Pancreas (tissue), 10 donors: ENCODE measurements at regions not wholly inside any gene's neighbourhood (a gene's known extent, or its start where the extent isn't known, plus 50 kb on each side); places are given as distances from the start of the nearest gene placed in this dataset.

ENCODE experiments used
- ATAC-seq, 4 donors: fragments of 200-7000 bp; cut with Tn5 transposase; one replicate each; pipeline versions ENCODE4 v1.8.0 to v1.9.1; 2020; ENCODE audit warnings: mild to moderate bottlenecking in 4 of 4, moderate library complexity in 4 of 4
- DNase-seq, 6 donors: peaks; one replicate each; pipeline ENCODE4 v3.0.0-alpha.2; 2020
- FAIRE-seq: peaks from 2 replicates; lab custom pipeline; 2012; peaks lifted over from hg19 to GRCh38; lab: Jason Lieb, UNC
- H3K27ac ChIP-seq, 4 donors: fragments of 200-600 bp; sonication (generic); 1 replicate in 3 of 4; 2 replicates in 1 of 4; pipeline versions ENCODE4 v1.5.0 to v1.8.0; 2020
- H3K27me3 ChIP-seq, 4 donors: fragments of 200-600 bp; one replicate each; pipeline ENCODE4 v1.8.0; 2021
- H3K36me3 ChIP-seq, 3 donors: fragments of 200-600 bp; sonication (generic) in 1 of 3; one replicate each; pipeline versions ENCODE4 v1.5.0 to v1.8.0; 2020 to 2021
- H3K4me1 ChIP-seq, 3 donors: fragments of 200-600 bp; one replicate each; pipeline ENCODE4 v1.8.0; 2021
- H3K4me3 ChIP-seq, 4 donors: fragments of 200-600 bp; sonication (generic) in 2 of 4; one replicate each; pipeline versions ENCODE4 v1.5.0 to v1.8.0; 2020 to 2021
- H3K9me3 ChIP-seq, 4 donors: fragments of 200-600 bp; one replicate each; pipeline ENCODE4 v1.8.0; 2021
- CTCF ChIP-seq, 4 donors: fragments of 200-600 bp; sonication (generic) in 3 of 4; IDR thresholded peaks; one replicate each; pipeline versions ENCODE4 v1.5.0 to v1.8.0; 2021; ENCODE audit warnings: antibody characterized with exemption in 4 of 4
- WGBS, 2 donors: extraction: QIAGEN DNeasy Blood & Tissue Kit; methylation state at CpG; one replicate each; pipeline ENCODE4 v1.1.7; 2013; 5-methylcytosine and 5-hydroxymethylcytosine counted together
- intact Hi-C, 3 donors: fragments of 100-400 bp; cut with DNase I; formaldehyde crosslinking; loops; one replicate each; pipeline versions ENCODE4 v1.11.1 to v1.14.2; 2022
- donor health status: healthy with polysubstance abuse.
- donor health status: DM: no; HTN: no; CAD: no; lungs with moderate emphysema.
- donor health status: DM: no; HTN: no; CAD: no.
- donor health status: control.
- donor health status: control.
- donor health status: Bipolar disorder and iron deficiency.
- donor health status: DM: yes; HTN: yes; CAD: no.
- donor health status: DM: no; HTN: no; CAD: no.
- donor health status: DM: no; HTN: no; CAD: no.
- donor health status: DM: yes; HTN: yes; CAD: no.

GRCh38 chrX:69101683-69102251, 63.5 kb downstream of the PJA1 start:
- intact Hi-C loops: no loop called here
- DNase-seq (no peak), ATAC-seq (no peak), FAIRE-seq (no peak)
- Histone ChIP-seq H3K4me3 (no peak overlapping the region), H3K27me3 (no peaks in the 10 kb centered on the region), H3K4me1 (no peaks in the 10 kb centered on the region), H3K9me3 (no peaks in the 10 kb centered on the region), H3K27ac (no peak overlapping the region), H3K36me3 (no peaks in the 10 kb centered on the region)
- WGBS, 2 donors: 75 to 91% methylated on average over 7 of the region's 7 CpGs
- TF ChIP-seq CTCF (IDR thresholded peaks at IDR 0.05): no peak

- no peaks in the 10 kb centered on the region for H3K36me3 ChIP-seq
- H3K4me3 ChIP-seq: no peak overlapping the region
- DNase-seq (no peak), FAIRE-seq (no peak), ATAC-seq (no peak)
- no peaks in the 10 kb centered on the region for H3K4me1 ChIP-seq
- no peaks in the 10 kb centered on the region for H3K9me3 ChIP-seq
- H3K27ac ChIP-seq: no peak overlapping the region
- no peaks in the 10 kb centered on the region for H3K27me3 ChIP-seq
- WGBS, 2 donors: 81 to 86% methylated on average over 4 of the region's 4 CpGs
- intact Hi-C loops: no loop called here
- no peak for TF ChIP-seq CTCF (IDR thresholded peaks at IDR 0.05)
Observed at GRCh38 chrX:69100478-69100877, 64.8 kb downstream of the PJA1 start.

DNA sequence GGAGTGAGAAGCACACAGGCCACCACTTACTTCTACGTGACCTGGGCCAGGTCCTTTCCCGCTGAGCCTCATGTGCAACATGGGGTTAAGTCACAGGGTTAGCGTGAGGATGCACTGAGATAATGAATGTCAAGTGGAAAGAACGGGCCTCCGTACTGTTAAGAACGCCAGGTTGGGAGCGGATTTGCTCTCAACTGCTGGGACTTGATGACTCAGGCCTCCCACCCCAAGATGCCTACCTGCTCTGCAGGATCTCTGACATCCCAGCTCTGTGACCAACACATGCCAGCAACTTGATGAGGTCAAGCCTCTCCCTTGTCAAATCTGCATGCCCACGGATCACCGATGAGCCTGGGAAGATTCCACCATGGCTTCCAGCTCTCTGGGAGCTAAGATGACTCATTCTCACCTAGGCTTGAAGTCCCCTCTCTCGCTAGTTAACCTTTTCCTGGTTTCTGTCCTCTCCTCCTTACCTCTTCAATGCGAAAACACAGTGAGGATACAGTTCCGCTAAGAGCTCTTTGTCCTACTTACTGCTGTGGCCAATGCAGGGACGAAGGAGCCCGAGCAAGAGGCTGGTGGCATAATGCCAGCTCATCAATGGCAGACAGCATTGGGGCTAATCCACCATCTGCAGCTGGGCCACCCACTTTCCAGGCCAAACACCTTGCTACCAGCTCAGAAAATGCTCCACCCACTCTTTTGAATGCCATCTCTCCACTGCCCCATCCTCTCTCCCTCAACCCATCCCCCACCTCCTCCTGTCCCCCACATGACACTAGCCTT, 67.6 kb downstream of the PJA1 start:
- Histone ChIP-seq H3K4me1 (no peaks in the 10 kb centered on the region), H3K9me3 (no peaks in the 10 kb centered on the region), H3K27ac (no peak overlapping the region), H3K4me3 (no peak overlapping the region), H3K36me3 (no peaks in the 10 kb centered on the region), H3K27me3 (no peaks in the 10 kb centered on the region)
- FAIRE-seq (no peak), DNase-seq (no peak), ATAC-seq (no peak)
- 84 to 89% methylated on average over 14 of the region's 14 CpGs for WGBS, 2 donors
- intact Hi-C loops: loop anchor here in 1 of 3 donors (10.0 kb wide), 2 partner anchors 117 to 187 kb away; no protein-coding TSS in a partner anchor
- no peak for TF ChIP-seq CTCF (IDR thresholded peaks at IDR 0.05)

GRCh38 chrX:69096963-69097362, 68.3 kb downstream of the PJA1 start:
- Histone ChIP-seq H3K36me3 (no peaks in the 10 kb centered on the region), H3K4me3 (no peak overlapping the region), H3K4me1 (no peaks in the 10 kb centered on the region), H3K27ac (no peak overlapping the region), H3K9me3 (no peaks in the 10 kb centered on the region), H3K27me3 (no peaks in the 10 kb centered on the region)
- FAIRE-seq: no peak
- 73 to 80% methylated on average over 7 of the region's 7 CpGs for WGBS, 2 donors
- DNase-seq: no peak
- no peak for TF ChIP-seq CTCF (IDR thresholded peaks at IDR 0.05)
- ATAC-seq: no peak
- intact Hi-C loops: loop anchor here in 1 of 3 donors (10.0 kb wide), 2 partner anchors 118 to 188 kb away; no protein-coding TSS in a partner anchor
